Endodermal cell (in vitro differentiated cells): ENCODE measurements at regions not wholly inside any gene's neighbourhood (a gene's known extent, or its start where the extent isn't known, plus 50 kb on each side); places are given as distances from the start of the nearest gene placed in this dataset.

Experiments
- DNase-seq: peaks from one replicate; pipeline ENCODE4 v3.0.0-alpha.2; 2017
- H3K27ac ChIP-seq: 2 replicates; pipeline ENCODE4 v1.5.1; 2013; ENCODE audit warnings: mild to moderate bottlenecking, low read depth, low read length, moderate library complexity
- H3K27me3 ChIP-seq: 2 replicates; pipeline ENCODE4 v1.6.1; 2013; ENCODE audit warnings: mild to moderate bottlenecking, low read length, moderate library complexity; ENCODE audit not compliant: insufficient read depth, control insufficient read depth, poor library complexity, severe bottlenecking
- H3K36me3 ChIP-seq: 2 replicates; pipeline ENCODE4 v1.7.0; 2013; ENCODE audit warnings: mild to moderate bottlenecking, low read length, moderate library complexity; ENCODE audit not compliant: control insufficient read depth, insufficient read depth
- H3K4me1 ChIP-seq: one replicate; pipeline ENCODE4 v1.7.0; 2013; ENCODE audit warnings: low read length; ENCODE audit not compliant: control insufficient read depth, insufficient read depth
- H3K4me3 ChIP-seq: 2 replicates; pipeline ENCODE4 v1.5.1; 2013; ENCODE audit warnings: mild to moderate bottlenecking, low read length, moderate library complexity
- H3K9ac ChIP-seq: 2 replicates; pipeline ENCODE4 v1.6.1; 2013; ENCODE audit warnings: mild to moderate bottlenecking, low read length, moderate library complexity; ENCODE audit not compliant: poor library complexity, severe bottlenecking; ENCODE audit errors: extremely low read depth
- H3K9me3 ChIP-seq: 2 replicates; pipeline ENCODE4 v1.6.1; 2013; ENCODE audit warnings: mild to moderate bottlenecking, low read length, moderate library complexity; ENCODE audit not compliant: control insufficient read depth
- H3K27ac Mint-ChIP-seq: 2 replicates; pipeline ENCODE4 v1.8.0; 2020; ENCODE audit warnings: mixed read lengths
- H3K27me3 Mint-ChIP-seq: 2 replicates; pipeline ENCODE4 v1.8.0; 2021; ENCODE audit warnings: mild to moderate bottlenecking, mixed read lengths; ENCODE audit not compliant: insufficient read depth
- H3K36me3 Mint-ChIP-seq: 2 replicates; pipeline ENCODE4 v1.8.0; 2020; ENCODE audit warnings: low read depth, mixed read lengths
- H3K4me1 Mint-ChIP-seq: 2 replicates; pipeline ENCODE4 v1.8.0; 2020; ENCODE audit warnings: mixed read lengths
- H3K4me3 Mint-ChIP-seq: 2 replicates; pipeline ENCODE4 v1.8.0; 2020; ENCODE audit warnings: mild to moderate bottlenecking, moderate library complexity, mixed read lengths
- H3K9me3 Mint-ChIP-seq: 2 replicates; pipeline ENCODE4 v1.8.0; 2020; ENCODE audit warnings: mild to moderate bottlenecking, mixed read lengths
- CTCF ChIP-seq: fragments of 200-600 bp; sonication (generic); conservative IDR thresholded peaks from 2 replicates; pipeline ENCODE4 v1.5.0; 2021; ENCODE audit warnings: antibody characterized with exemption, mild to moderate bottlenecking
- WGBS, 2 experiments: methylation state at CpG; one replicate each; pipeline versions ENCODE4 v1.1.5 to v1.1.7; 2013; ENCODE audit warnings: missing lambda C conversion rate in 2 of 2, mixed read lengths in 1 of 2; ENCODE audit not compliant: insufficient coverage in 1 of 2, insufficient read length in 1 of 2; 5-methylcytosine and 5-hydroxymethylcytosine counted together

- no peak for TF ChIP-seq CTCF
- Mint-ChIP-seq H3K4me3 (no peak overlapping the region), H3K27ac (no peak overlapping the region), H3K4me1 (no peaks in the 10 kb centered on the region), H3K9me3 (no peaks in the 10 kb centered on the region), H3K36me3 (no peaks in the 10 kb centered on the region), H3K27me3 (no peaks in the 10 kb centered on the region)
- 100% methylated on average over 1 of the region's 2 CpGs; no CpG with 5 or more reads in 1 of the 2 experiments for WGBS, 2 experiments
- H3K36me3 ChIP-seq = no peaks in the 10 kb centered on the region
- no peaks in the 10 kb centered on the region for H3K4me1 ChIP-seq
- no peak overlapping the region for H3K4me3 ChIP-seq
- H3K9me3 ChIP-seq = no peaks in the 10 kb centered on the region
- DNase-seq = no peak
- no peak overlapping the region for H3K27ac ChIP-seq
- H3K27me3 ChIP-seq = no peaks in the 10 kb centered on the region
- H3K9ac ChIP-seq = no peak overlapping the region
Observed at GRCh38 chr4:180999217-180999616, 1244.0 kb upstream of the TENM3 start.

DNA sequence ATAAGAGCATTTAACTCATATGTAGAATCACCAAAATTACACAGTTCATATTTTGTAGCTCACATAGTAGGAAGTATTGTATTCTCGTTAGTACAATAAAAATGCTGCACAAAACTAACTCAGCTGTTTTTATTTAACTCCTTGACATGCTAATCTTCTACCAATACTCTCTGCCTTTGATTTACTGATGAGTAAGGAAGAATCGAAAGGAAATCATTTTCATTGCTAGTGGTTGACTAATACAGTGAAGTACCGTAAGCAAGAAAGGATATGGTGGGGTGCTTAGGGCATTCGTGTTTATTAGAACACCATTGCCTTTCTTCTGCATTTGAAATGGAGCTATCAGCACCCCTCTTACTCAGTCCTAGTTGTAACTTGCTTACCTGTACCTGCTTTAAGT lies 1239.1 kb upstream of the TENM3 start:
- Mint-ChIP-seq H3K4me1 (peaks cover 2% of the 10 kb centered on the region), H3K9me3 (no peaks in the 10 kb centered on the region)
- H3K9me3 ChIP-seq = no peaks in the 10 kb centered on the region

GRCh38 chr4:181006499-181007260 lies 1236.5 kb upstream of the TENM3 start:
- H3K27ac ChIP-seq = no peak overlapping the region
- H3K4me1 ChIP-seq = no peaks in the 10 kb centered on the region
- H3K36me3 Mint-ChIP-seq = no peaks in the 10 kb centered on the region
- H3K4me3 ChIP-seq = no peak overlapping the region
- no peak for TF ChIP-seq CTCF
- no peaks in the 10 kb centered on the region for H3K36me3 ChIP-seq
- WGBS, 2 experiments = 64 to 78% methylated on average over 6 to 10 of the region's 11 CpGs
- H3K4me3 Mint-ChIP-seq = no peak overlapping the region
- no peak overlapping the region for H3K9ac ChIP-seq
- H3K9me3 Mint-ChIP-seq = no peaks in the 10 kb centered on the region
- no peak for DNase-seq
- no peaks in the 10 kb centered on the region for H3K27me3 Mint-ChIP-seq
- H3K9me3 ChIP-seq = no peaks in the 10 kb centered on the region
- no peak overlapping the region for H3K27ac Mint-ChIP-seq
- H3K27me3 ChIP-seq = no peaks in the 10 kb centered on the region
- H3K4me1 Mint-ChIP-seq = peaks cover 2% of the 10 kb centered on the region

More for the DNA sequence above, 1239.1 kb upstream of the TENM3 start:
- Histone ChIP-seq H3K9ac (no peak overlapping the region), H3K4me3 (no peak overlapping the region), H3K27me3 (no peaks in the 10 kb centered on the region), H3K27ac (no peak overlapping the region), H3K4me1 (no peaks in the 10 kb centered on the region), H3K36me3 (no peaks in the 10 kb centered on the region)
- Mint-ChIP-seq H3K27me3 (no peaks in the 10 kb centered on the region), H3K27ac (no peak overlapping the region), H3K36me3 (no peaks in the 10 kb centered on the region), H3K4me3 (no peak overlapping the region)
- no peak for DNase-seq
- WGBS, 2 experiments = 99 to 100% methylated on average over 2 to 4 of the region's 4 CpGs
- TF ChIP-seq CTCF = no peak
